Loucy (cell line): ENCODE measurements at regions not wholly inside any gene's neighbourhood (a gene's known extent, or its start where the extent isn't known, plus 50 kb on each side); places are given as distances from the start of the nearest gene placed in this dataset.
"Not testable (repeated sequence)": the region's sequence is repeated elsewhere in the genome, so short reads cannot be mapped to it uniquely, and the experiment has no call there.

Experiments used
- H2AFZ ChIP-seq: fragments of 200-600 bp; sonication (generic); 2 replicates; pipeline ENCODE4 v1.6.0; 2016; ENCODE audit warnings: antibody characterized with exemption, mild to moderate bottlenecking, low read length, moderate library complexity
- H3F3A ChIP-seq: fragments of 200-600 bp; 2 replicates; pipeline ENCODE4 v1.6.0; 2016; ENCODE audit warnings: antibody characterized with exemption, low read depth, mild to moderate bottlenecking
- H3K27me3 ChIP-seq: fragments of 200-600 bp; sonication (generic); 2 replicates; pipeline ENCODE4 v1.6.1; 2014; ENCODE audit warnings: low read length, mild to moderate bottlenecking; ENCODE audit not compliant: insufficient read depth, poor library complexity, severe bottlenecking
- H3K36me3 ChIP-seq: fragments of 200-600 bp; sonication (generic); 2 replicates; pipeline ENCODE4 v1.6.1; 2016; ENCODE audit warnings: low read length; ENCODE audit not compliant: insufficient read depth
- H3K4me1 ChIP-seq: fragments of 200-600 bp; sonication (generic); 2 replicates; pipeline ENCODE4 v1.5.1; 2014; ENCODE audit warnings: low read length, mild to moderate bottlenecking; ENCODE audit not compliant: insufficient read depth, poor library complexity, severe bottlenecking
- H3K4me2 ChIP-seq: fragments of 200-600 bp; sonication (generic); 2 replicates; pipeline ENCODE4 v1.6.0; 2014; ENCODE audit warnings: antibody characterized with exemption, low read length, low read depth, mild to moderate bottlenecking; ENCODE audit not compliant: poor library complexity, severe bottlenecking
- H3K4me3 ChIP-seq: fragments of 200-600 bp; sonication (generic); 2 replicates; pipeline ENCODE4 v1.5.1; 2014; ENCODE audit warnings: low read length, mild to moderate bottlenecking, mixed read lengths; ENCODE audit not compliant: poor library complexity, severe bottlenecking
- H3K79me2 ChIP-seq: fragments of 200-600 bp; sonication (generic); 2 replicates; pipeline ENCODE4 v1.6.1; 2014; ENCODE audit warnings: low read length; ENCODE audit not compliant: insufficient read depth
- H3K9ac ChIP-seq: fragments of 200-600 bp; sonication (generic); 2 replicates; pipeline ENCODE4 v1.6.0; 2014; ENCODE audit warnings: mild to moderate bottlenecking, low read depth, low read length, moderate library complexity; ENCODE audit not compliant: poor library complexity, severe bottlenecking
- H3K9me2 ChIP-seq: fragments of 200-600 bp; sonication (generic); replicated peaks from 2 replicates; pipeline ENCODE4 v1.6.1; 2016; ENCODE audit warnings: low read depth, low read length, mixed read lengths
- H3K9me3 ChIP-seq: fragments of 200-600 bp; sonication (generic); 2 replicates; pipeline ENCODE4 v1.6.1; 2014; ENCODE audit warnings: mild to moderate bottlenecking, antibody characterized with exemption, low read length, low read depth; ENCODE audit not compliant: insufficient read depth
- H4K20me1 ChIP-seq: fragments of 200-600 bp; sonication (generic); 2 replicates; pipeline ENCODE4 v1.6.0; 2014; ENCODE audit warnings: antibody characterized with exemption, low read length, mild to moderate bottlenecking; ENCODE audit not compliant: insufficient read depth, poor library complexity, severe bottlenecking
- EZH2phosphoT487 ChIP-seq: fragments of 200-600 bp; IDR thresholded peaks from 2 replicates; pipeline ENCODE4 v1.6.1; 2018; ENCODE audit warnings: antibody characterized with exemption, mild to moderate bottlenecking, moderate library complexity, borderline replicate concordance
- TF ChIP-seq, protein P1 (sequence below): fragments of 200-600 bp; sonication (generic); conservative IDR thresholded peaks from 2 replicates; pipeline ENCODE4 v1.5.1; 2014; ENCODE audit warnings: mild to moderate bottlenecking, antibody characterized with exemption, low read length

DNA sequence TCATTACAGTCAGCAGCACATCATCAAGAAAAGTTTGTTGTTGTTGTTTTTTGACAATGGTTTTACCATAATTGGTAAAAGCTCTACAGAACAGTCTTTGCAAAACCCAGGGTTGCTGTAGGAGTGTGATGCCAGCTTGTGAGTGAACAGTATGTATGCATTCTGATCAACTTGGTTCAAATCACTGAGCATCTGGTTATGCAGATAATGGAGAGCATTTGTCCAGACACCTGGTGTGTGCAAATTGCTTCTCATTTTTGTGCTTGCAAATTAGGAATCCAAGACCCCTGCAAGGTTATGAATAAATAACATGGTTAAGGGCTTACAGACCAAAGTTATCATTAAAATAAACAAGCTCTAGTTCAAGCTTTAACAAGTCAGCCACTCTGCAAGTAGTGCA is 448.7 kb upstream of the ACTBL2 start:
- Histone ChIP-seq H4K20me1 (no peaks in the 10 kb centered on the region), H3K79me2 (no peaks in the 10 kb centered on the region), H3K4me2 (no peak overlapping the region), H3K36me3 (no peaks in the 10 kb centered on the region), H3K4me1 (no peaks in the 10 kb centered on the region), H2AFZ (no peak overlapping the region), H3K9me2 (no peaks in the 10 kb centered on the region), H3K9me3 (no peaks in the 10 kb centered on the region), H3K9ac (no peak overlapping the region), H3F3A (no peaks in the 10 kb centered on the region), H3K4me3 (no peak overlapping the region), H3K27me3 (no peaks in the 10 kb centered on the region)
- TF ChIP-seq, protein P1, sequence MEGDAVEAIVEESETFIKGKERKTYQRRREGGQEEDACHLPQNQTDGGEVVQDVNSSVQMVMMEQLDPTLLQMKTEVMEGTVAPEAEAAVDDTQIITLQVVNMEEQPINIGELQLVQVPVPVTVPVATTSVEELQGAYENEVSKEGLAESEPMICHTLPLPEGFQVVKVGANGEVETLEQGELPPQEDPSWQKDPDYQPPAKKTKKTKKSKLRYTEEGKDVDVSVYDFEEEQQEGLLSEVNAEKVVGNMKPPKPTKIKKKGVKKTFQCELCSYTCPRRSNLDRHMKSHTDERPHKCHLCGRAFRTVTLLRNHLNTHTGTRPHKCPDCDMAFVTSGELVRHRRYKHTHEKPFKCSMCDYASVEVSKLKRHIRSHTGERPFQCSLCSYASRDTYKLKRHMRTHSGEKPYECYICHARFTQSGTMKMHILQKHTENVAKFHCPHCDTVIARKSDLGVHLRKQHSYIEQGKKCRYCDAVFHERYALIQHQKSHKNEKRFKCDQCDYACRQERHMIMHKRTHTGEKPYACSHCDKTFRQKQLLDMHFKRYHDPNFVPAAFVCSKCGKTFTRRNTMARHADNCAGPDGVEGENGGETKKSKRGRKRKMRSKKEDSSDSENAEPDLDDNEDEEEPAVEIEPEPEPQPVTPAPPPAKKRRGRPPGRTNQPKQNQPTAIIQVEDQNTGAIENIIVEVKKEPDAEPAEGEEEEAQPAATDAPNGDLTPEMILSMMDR, result no peak

DNA sequence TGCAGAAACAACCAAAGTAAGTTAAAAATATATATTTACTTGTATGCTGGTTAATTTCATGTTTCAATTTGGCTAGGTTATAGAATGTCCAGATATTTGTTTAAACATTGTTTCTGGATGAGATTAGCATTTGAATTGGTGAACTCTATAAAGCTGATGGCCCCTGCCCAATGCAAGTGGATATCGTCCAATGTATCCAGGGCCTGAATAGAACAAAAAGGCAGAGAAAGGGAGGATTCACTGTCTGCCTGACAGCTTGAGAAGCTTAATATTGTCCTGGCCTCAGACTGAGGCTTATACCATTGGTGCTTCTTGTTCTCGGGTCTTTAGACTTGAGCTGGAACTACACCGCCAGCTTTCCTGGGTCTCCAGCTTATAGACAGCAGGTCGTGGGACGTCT is 446.7 kb upstream of the ACTBL2 start:
- no peak overlapping the region for H3K4me3 ChIP-seq
- H2AFZ ChIP-seq, result no peak overlapping the region
- no peaks in the 10 kb centered on the region for H3K9me3 ChIP-seq

DNA sequence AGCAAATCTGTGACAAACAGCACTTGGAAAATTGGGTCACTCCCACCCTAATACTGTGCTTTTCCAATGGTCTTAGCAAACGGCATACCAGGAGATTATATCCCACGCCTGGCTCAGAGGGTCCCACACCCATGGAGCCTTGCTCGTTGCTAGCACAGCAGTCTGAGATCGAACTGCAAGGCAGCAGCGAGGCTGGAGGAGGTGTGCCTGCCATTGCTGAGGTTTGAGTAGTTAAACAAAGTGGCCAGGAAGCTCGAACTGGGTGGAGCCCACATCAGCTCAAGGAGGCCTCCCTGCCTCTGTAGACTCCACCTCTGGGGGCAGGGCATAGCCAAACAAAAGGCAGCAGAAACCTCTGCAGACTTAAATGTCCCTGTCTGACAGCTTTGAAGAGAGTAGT is 440.5 kb upstream of the ACTBL2 start:
- H3K4me3 ChIP-seq, H3K36me3 ChIP-seq, H3K4me2 ChIP-seq, H2AFZ ChIP-seq, H3K9me3 ChIP-seq, H4K20me1 ChIP-seq, H3K79me2 ChIP-seq, H3K27me3 ChIP-seq, H3K9ac ChIP-seq, H3F3A ChIP-seq, H3K4me1 ChIP-seq, H3K9me2 ChIP-seq: not testable (repeated sequence)

More for the DNA sequence above, 446.7 kb upstream of the ACTBL2 start:
- Histone ChIP-seq H3K9ac (no peak overlapping the region), H3K9me2 (no peaks in the 10 kb centered on the region), H3K4me2 (no peak overlapping the region), H4K20me1 (no peaks in the 10 kb centered on the region), H3F3A (no peaks in the 10 kb centered on the region), H3K4me1 (no peaks in the 10 kb centered on the region), H3K27me3 (no peaks in the 10 kb centered on the region), H3K36me3 (no peaks in the 10 kb centered on the region), H3K79me2 (no peaks in the 10 kb centered on the region)
- no peak for TF ChIP-seq EZH2phosphoT487
- TF ChIP-seq, protein P1, result no peak

DNA sequence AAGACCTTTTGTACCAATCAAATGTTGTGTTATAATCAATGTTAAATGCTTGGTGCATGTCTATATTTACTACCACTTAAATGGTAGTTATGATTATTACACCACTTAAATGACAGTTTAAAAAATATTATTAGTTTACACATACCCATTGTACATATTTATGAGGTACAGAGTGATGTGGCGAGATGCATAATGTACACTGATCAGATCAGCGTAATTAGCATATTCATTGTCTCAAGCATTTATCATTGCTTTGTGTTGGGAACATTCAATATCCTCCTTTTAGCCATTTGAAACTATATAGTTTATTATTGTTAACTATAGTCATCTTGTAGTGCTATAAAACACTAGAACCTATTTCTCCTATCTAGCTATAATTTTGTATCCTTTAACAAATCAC is 434.4 kb upstream of the ACTBL2 start:
- Histone ChIP-seq H3K9me3 (no peaks in the 10 kb centered on the region), H2AFZ (no peak overlapping the region), H3K4me1 (peaks cover 5% of the 10 kb centered on the region), H3K27me3 (no peaks in the 10 kb centered on the region), H3K36me3 (no peaks in the 10 kb centered on the region), H4K20me1 (no peaks in the 10 kb centered on the region), H3K9me2 (no peaks in the 10 kb centered on the region), H3K4me3 (no peak overlapping the region), H3K9ac (no peak overlapping the region), H3K4me2 (no peak overlapping the region), H3K79me2 (no peaks in the 10 kb centered on the region), H3F3A (no peaks in the 10 kb centered on the region)
- TF ChIP-seq EZH2phosphoT487, result no peak
- TF ChIP-seq, protein P1, result no peak
